GM21723 (cell line): ENCODE measurements at regions not wholly inside any gene's neighbourhood (a gene's known extent, or its start where the extent isn't known, plus 50 kb on each side); places are given as distances from the start of the nearest gene placed in this dataset.
"Not testable (repeated sequence)": the region's sequence is repeated elsewhere in the genome, so short reads cannot be mapped to it uniquely, and the experiment has no call there.

Source experiments
- ATAC-seq: cut with Tn5 transposase; IDR thresholded peaks from one replicate; pipeline ENCODE4 v1.9.1; 2021; ENCODE audit warnings: mild to moderate bottlenecking, moderate library complexity; ENCODE audit not compliant: unreplicated experiment

GRCh38 chr14:28157289-28157869, 609.2 kb upstream of the FOXG1 start:
- ATAC-seq: no peak

DNA sequence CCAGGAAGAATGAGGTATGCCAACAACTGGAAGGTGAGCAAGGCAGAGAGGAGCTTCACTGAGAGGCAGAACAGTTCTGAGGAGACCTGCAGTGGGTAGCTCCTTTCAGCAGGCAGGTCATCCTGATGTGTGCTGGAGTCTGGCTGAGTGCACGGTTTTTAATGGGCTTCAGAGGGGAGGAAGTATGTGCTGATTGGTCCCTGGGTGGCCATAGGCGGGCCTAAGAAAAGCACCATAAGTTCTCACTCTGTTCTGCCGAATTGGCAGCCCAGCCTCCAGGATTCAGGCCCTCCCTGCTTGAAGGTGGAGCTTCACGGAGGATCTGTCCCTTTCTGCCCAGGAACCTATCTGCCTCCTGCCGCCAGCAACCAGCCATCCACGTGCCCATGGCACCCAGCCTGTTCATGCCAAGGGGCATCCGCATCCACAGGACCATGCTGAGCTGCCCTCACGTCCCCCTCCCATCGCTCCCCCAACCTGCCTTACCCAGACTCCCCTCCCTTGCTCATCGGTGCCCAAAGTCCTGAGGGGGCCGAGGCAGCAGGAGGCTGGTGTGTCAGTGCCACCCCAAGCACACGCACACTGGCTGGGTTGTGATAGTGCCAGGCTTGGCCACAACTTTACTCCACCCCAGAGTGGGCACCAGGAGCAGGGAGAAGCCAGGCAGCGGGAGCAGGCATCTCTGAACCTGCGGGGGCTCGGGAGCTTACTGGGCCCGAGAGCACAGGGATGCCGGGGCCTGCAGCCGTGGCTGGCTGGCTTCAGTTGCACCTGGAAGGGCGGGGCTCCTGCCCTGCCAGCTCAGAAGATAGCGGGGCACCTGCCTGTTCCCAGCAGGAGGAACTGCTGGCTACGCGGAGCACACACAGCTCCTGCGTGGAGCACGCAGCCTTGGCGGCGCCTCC, 608.4 kb upstream of the FOXG1 start:
- no peak for ATAC-seq

- ATAC-seq: no peak
Observed at GRCh38 chr14:28161040-28161439, 605.5 kb upstream of the FOXG1 start.

DNA sequence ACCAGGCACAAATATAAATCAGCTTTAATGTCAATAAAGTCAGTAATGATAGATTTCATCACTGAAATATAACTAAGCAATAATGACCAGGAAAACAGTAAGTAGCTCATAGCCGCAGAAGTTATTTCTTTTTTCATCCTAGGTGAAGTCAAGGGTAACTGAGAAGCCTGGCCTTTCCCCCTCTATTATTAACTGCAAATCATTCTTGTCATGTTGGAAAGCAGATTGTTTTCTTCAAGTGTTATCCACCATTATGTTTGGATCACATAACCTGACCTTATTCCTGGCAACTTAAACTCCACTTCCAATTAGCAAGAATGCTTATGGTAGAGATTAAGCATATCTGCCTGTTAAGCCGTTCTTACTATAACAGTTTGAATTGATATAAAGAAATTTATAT, 603.4 kb upstream of the FOXG1 start:
- ATAC-seq: no peak

DNA sequence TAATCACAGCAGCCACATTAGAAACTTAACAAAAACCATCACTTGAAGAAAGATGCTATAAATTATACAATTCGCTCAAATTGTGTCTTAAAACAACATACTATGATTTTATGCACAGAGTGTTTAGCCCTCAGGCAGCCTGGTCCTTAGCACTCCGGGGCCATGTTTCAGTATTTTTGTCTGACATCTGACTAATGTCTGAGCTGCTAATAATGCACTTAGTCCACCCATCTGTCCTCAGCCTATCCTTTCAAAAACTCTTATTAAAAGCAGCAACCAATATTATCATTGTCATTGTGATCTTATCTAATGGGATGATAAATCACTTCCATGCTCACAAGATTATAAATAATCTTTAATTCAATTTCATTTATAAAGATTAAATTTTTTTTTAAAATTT, 602.7 kb upstream of the FOXG1 start:
- ATAC-seq: no peak

DNA sequence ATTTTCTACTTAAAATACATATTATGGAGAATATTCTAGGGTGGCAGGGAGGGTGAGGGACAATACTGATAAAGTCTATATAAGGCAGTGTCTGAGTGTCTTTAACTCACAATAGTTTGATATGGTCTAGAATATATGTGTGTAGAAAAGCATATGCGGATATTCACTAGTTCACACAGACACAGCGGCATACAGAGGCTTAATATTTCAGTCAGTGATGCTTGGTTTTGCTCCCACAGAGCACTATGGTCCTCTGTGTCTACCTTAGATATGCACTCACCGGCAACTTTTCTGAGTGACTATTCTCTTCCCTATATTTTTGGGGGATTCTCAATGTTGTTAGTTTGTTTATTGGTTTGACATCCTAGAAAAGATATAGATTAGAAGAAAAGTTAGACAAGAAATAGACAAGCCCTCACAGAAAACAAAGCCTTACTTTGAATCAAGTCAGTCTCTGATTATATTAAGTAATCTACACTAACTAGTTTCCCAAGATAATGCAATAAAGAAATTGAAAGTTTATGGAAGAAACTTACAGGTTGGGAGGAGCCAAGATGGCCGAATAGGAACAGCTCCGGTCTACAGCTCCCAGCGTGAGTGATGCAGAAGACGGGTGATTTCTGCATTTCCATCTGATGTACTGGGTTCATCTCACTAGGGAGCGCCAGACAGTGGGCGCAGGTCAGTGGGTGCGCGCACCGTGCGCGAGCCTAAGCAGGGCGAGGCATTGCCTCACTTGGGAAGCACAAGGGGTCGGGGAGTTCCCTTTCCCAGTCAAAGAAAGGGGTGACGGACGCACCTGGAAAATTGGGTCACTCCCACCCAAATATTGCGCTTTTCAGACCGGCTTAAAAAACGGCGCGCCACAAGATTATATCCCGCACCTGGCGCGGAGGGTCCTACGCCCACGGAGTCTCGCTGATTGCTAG, 578.4 kb upstream of the FOXG1 start:
- ATAC-seq: not testable (repeated sequence)

DNA sequence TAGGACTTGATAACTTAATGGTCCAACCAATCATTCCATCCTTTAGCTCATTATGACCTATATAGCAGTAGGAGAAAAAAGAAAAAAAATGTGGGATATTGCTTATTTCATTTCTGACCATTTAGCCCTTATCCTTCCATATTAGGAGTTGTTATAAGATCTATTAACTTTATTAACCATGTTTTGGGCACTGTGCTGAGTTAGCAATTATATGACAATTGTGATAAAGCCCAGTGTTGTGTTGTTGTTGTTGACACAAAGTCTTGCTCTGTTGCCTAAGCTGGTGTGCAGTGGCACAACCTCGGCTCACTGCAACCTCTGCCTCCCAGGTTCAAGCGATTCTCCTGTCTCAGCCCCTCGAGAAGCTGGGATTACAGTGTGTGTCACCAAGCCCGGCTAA, 569.7 kb upstream of the FOXG1 start:
- no peak for ATAC-seq

DNA sequence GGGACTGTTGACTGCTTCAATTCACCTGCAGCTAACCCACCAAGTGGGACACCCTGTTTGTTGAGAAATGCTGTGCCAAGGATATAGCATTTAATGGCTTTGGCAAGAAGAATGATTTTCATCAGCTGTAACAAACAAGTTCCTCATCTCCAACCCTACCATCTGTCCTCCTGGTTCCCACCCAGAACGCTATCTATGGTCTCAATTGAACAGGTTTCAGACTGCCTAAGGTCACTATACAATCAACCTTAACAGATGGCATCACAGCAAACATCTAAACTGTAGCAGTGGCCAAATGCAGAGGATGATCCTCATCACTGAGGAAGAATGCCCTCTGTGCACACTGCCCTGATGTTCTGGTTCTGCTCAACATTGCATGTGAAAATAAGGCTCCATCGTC, 546.2 kb upstream of the FOXG1 start:
- ATAC-seq: no peak

DNA sequence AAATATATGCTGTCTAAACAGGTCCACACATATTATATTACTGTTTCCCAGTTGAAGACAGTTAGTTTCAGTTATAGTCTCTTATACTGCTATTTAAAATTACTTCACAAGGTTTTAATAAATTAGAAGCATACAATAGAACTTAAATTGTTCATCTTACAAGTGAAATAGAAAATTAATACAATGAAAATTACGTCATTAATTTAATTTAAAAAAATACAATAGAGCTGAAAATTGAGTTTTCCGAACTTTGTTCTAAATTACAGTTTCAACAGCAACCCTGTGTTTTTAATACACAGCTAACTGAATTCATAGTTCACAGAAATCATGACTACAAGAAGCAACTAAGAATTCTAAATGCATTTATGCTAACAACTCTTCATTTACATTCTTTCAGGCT, 525.7 kb upstream of the FOXG1 start:
- ATAC-seq: no peak

GRCh38 chr14:28242895-28243294, 523.7 kb upstream of the FOXG1 start:
- ATAC-seq: no peak

DNA sequence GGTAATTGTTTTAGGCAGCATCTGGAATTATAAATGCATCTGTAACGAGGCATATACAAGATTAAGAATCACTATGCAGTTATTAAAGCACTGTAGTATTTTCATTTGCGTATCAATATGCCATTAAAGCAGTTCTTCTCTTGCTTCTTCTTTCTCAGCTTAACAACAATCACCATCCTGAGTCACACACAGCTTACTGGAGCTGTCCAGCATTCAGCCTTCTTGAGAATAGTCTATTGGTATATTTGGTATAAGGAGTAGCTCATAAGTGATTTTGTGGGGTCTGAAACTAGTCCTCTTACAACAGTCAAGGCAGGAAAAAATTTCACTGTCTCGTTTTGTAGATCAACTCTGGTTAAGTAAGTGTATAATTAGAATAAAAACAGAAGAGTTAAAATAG, 523.0 kb upstream of the FOXG1 start:
- no peak for ATAC-seq

- ATAC-seq: no peak
Observed at GRCh38 chr14:28245216-28245615, 521.4 kb upstream of the FOXG1 start.

- no peak for ATAC-seq
Observed at GRCh38 chr14:28247491-28247890, 519.1 kb upstream of the FOXG1 start.

- ATAC-seq: not testable (repeated sequence)
Observed at GRCh38 chr14:28252124-28252523, 514.5 kb upstream of the FOXG1 start.

GRCh38 chr14:28254768-28255167, 511.8 kb upstream of the FOXG1 start:
- no peak for ATAC-seq

DNA sequence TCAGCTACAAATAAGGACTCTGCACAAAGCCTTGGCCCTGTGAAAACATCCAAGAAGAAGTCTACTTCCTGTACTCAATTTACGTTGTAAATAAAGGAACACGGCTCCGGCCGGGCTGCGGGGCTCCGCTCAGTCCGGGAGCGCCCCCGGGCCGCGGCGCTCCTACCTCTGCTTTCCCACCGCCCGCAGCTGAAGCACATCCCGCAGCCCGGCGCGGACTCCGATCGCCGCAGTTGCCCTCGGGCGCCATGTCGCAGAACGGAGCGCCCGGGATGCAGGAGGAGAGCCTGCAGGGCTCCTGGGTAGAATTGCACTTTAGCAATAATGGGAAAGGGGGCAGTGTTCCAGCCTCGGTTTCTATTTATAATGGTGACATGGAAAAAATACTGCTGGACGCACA, 502.3 kb upstream of the FOXG1 start:
- no peak for ATAC-seq

GRCh38 chr14:28272270-28272669, 494.3 kb upstream of the FOXG1 start:
- no peak for ATAC-seq

GRCh38 chr14:28280530-28280929, 486.1 kb upstream of the FOXG1 start:
- ATAC-seq: no peak

- ATAC-seq: no peak
Observed at GRCh38 chr14:28280997-28281598, 485.5 kb upstream of the FOXG1 start.

DNA sequence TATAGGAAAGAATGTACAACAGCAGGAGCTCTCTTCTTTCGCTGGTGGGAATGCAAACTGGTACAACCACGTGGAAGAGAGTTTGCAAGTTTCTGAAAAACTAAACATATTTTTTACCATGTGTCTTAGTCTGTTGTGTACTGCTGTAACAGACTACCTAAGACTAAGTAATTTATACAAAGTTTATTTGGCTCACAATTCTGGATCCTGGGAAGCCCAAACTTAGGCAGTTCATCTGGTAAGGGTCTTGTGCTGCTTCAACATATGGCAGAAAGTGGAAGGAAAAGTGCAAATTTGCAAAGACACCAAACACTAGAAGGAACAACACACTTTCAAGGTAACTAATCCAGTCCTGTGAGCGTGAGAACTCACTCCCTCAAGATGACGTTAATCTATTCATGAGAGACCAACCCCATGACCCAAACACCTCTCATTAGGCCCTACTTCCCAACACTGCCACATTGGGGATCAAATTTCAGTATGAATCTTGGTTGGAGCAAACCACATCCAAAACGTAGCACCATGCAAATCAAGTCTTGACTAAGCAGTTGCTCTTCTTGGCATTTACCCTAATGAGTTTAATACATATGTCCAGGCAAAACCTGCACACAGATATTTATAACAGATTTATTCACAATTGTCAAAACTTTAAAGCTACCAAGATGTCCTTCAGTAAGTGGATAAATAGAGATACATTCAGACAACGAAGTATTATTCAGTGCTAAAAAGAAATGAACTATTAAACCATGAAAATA, 481.9 kb upstream of the FOXG1 start:
- no peak for ATAC-seq
